ENCODE measurements at regions not wholly inside any gene's neighbourhood (a gene's known extent, or its start where the extent isn't known, plus 50 kb on each side); places are given as distances from the start of the nearest gene placed in this dataset.

- POLR2A ChIA-PET = no interaction called here
- ATAC-seq (ENCODE audit: low read depth) (no peak), DNase-seq (no peak)
- Mint-ChIP-seq H3K27ac (no peak overlapping the region), H3K9me3 (no peaks in the 10 kb centered on the region), H3K27me3 (peaks cover 3% of the 10 kb centered on the region), H3K36me3 (ENCODE audit: low read depth) (no peaks in the 10 kb centered on the region), H3K4me3 (no peak overlapping the region), H3K4me1 (no peaks in the 10 kb centered on the region)
- TF ChIP-seq CTCF (IDR thresholded peaks at IDR 0.05) = no peak
- CTCF ChIA-PET = no interaction called here
- intact Hi-C loops (cut with micrococcal nuclease) = no loop called here
Observed at GRCh38 chr3:193132241-193132640, 108.8 kb upstream of the PLAAT1 start.

- no peaks in the 10 kb centered on the region for H3K9me3 Mint-ChIP-seq
- POLR2A ChIA-PET = no interaction called here
Observed at GRCh38 chr3:193132964-193133363, 108.1 kb upstream of the PLAAT1 start.

GRCh38 chr3:193134856-193135255 is 106.2 kb upstream of the PLAAT1 start:
- no peak for DNase-seq
- CTCF ChIA-PET = no interaction called here
- Mint-ChIP-seq H3K4me1 (no peaks in the 10 kb centered on the region), H3K9me3 (no peaks in the 10 kb centered on the region), H3K36me3 (ENCODE audit: low read depth) (no peaks in the 10 kb centered on the region), H3K4me3 (no peak overlapping the region), H3K27ac (no peak overlapping the region), H3K27me3 (peaks cover 3% of the 10 kb centered on the region)
- no peak for ATAC-seq (ENCODE audit: low read depth)
- POLR2A ChIA-PET = no interaction called here
- no peak for TF ChIP-seq CTCF (IDR thresholded peaks at IDR 0.05)
- intact Hi-C loops (cut with micrococcal nuclease) = no loop called here

More at GRCh38 chr3:193132964-193133363, 108.1 kb upstream of the PLAAT1 start:
- DNase-seq (no peak), ATAC-seq (ENCODE audit: low read depth) (no peak)
- CTCF ChIA-PET = no interaction called here
- H3K27ac Mint-ChIP-seq = no peak overlapping the region
- intact Hi-C loops (cut with micrococcal nuclease) = no loop called here
- TF ChIP-seq CTCF (IDR thresholded peaks at IDR 0.05) = no peak
- no peaks in the 10 kb centered on the region for H3K36me3 Mint-ChIP-seq (ENCODE audit: low read depth)
- peaks cover 3% of the 10 kb centered on the region for H3K27me3 Mint-ChIP-seq
- no peak overlapping the region for H3K4me3 Mint-ChIP-seq
- no peaks in the 10 kb centered on the region for H3K4me1 Mint-ChIP-seq

GRCh38 chr3:193140381-193140780 is 100.6 kb upstream of the PLAAT1 start:
- TF ChIP-seq CTCF (IDR thresholded peaks at IDR 0.05) = no peak
- CTCF ChIA-PET = no interaction called here

GRCh38 chr3:193145248-193145647 is 95.8 kb upstream of the PLAAT1 start:
- CTCF ChIA-PET = no interaction called here
- ATAC-seq (ENCODE audit: low read depth) (no peak), DNase-seq (no peak)
- H3K9me3 Mint-ChIP-seq = no peaks in the 10 kb centered on the region
- intact Hi-C loops (cut with micrococcal nuclease) = no loop called here
- peaks cover 2% of the 10 kb centered on the region for H3K27me3 Mint-ChIP-seq
- POLR2A ChIA-PET = no interaction called here
- no peaks in the 10 kb centered on the region for H3K4me1 Mint-ChIP-seq
- H3K36me3 Mint-ChIP-seq (ENCODE audit: low read depth) = no peaks in the 10 kb centered on the region
- H3K4me3 Mint-ChIP-seq = no peak overlapping the region
- TF ChIP-seq CTCF (IDR thresholded peaks at IDR 0.05) = no peak
- H3K27ac Mint-ChIP-seq = no peak overlapping the region

More at GRCh38 chr3:193140381-193140780, 100.6 kb upstream of the PLAAT1 start:
- no peaks in the 10 kb centered on the region for H3K9me3 Mint-ChIP-seq
- no peaks in the 10 kb centered on the region for H3K36me3 Mint-ChIP-seq (ENCODE audit: low read depth)
- H3K4me3 Mint-ChIP-seq = no peak overlapping the region
- POLR2A ChIA-PET = no interaction called here
- peaks cover 2% of the 10 kb centered on the region for H3K27me3 Mint-ChIP-seq
- ATAC-seq (ENCODE audit: low read depth) (no peak), DNase-seq (no peak)
- intact Hi-C loops (cut with micrococcal nuclease) = no loop called here
- H3K27ac Mint-ChIP-seq = no peak overlapping the region
- H3K4me1 Mint-ChIP-seq = no peaks in the 10 kb centered on the region

Data from activated B cell treated with CpG ODN at 0.5 μM for 24 hours (primary cell).